Endothelial cell of umbilical vein (primary cell): ENCODE measurements at regions not wholly inside any gene's neighbourhood (a gene's known extent, or its start where the extent isn't known, plus 50 kb on each side); places are given as distances from the start of the nearest gene placed in this dataset.

Experiments
- EZH2 ChIP-seq: IDR thresholded peaks from 2 replicates; pipeline ENCODE4 v1.6.1; 2012; ENCODE audit warnings: borderline replicate concordance, low read depth, mild to moderate bottlenecking, moderate library complexity, low read length, inconsistent platforms; ENCODE audit not compliant: severe bottlenecking
- TF ChIP-seq, protein P1 (sequence below), 2 donors: IDR thresholded peaks; 1 replicate in 1 of 2; 2 replicates in 1 of 2; pipeline ENCODE4 v1.5.1; 2011; ENCODE audit warnings: low read length in 2 of 2, mild to moderate bottlenecking in 2 of 2, moderate library complexity in 2 of 2, control low read depth in 1 of 2, inconsistent platforms in 1 of 2, low read depth in 1 of 2; ENCODE audit not compliant: insufficient read depth in 1 of 2; ENCODE audit errors: extremely low read depth in 1 of 2

DNA sequence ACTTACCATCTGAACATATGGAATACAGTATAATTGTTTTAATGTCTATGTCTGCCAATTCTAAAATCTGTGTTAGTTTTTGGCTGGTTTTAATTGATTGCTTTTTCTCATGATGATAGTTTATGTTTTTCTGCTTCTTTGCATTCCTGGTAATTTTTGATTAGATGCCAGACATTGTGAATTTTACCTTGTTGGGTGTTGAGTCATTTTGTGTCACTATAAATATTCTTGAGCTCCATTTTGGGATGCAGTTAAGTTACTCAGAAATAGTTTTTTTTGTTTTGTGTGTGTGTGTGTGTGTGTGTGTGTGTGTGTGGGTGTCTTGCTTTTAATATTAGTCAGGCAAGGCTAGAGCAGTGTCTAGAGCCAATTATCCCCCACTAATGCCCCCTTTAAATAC lies 818.8 kb upstream of the NR2F2 start:
- no peak for TF ChIP-seq EZH2
- TF ChIP-seq, protein P1, sequence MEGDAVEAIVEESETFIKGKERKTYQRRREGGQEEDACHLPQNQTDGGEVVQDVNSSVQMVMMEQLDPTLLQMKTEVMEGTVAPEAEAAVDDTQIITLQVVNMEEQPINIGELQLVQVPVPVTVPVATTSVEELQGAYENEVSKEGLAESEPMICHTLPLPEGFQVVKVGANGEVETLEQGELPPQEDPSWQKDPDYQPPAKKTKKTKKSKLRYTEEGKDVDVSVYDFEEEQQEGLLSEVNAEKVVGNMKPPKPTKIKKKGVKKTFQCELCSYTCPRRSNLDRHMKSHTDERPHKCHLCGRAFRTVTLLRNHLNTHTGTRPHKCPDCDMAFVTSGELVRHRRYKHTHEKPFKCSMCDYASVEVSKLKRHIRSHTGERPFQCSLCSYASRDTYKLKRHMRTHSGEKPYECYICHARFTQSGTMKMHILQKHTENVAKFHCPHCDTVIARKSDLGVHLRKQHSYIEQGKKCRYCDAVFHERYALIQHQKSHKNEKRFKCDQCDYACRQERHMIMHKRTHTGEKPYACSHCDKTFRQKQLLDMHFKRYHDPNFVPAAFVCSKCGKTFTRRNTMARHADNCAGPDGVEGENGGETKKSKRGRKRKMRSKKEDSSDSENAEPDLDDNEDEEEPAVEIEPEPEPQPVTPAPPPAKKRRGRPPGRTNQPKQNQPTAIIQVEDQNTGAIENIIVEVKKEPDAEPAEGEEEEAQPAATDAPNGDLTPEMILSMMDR (IDR thresholded peaks at IDR 0.05; ENCODE audit: extremely low read depth in 1 of 2, insufficient read depth in 1 of 2, low read depth in 1 of 2, low read length in 2 of 2): no peak
